ENCODE measurements at regions not wholly inside any gene's neighbourhood (a gene's known extent, or its start where the extent isn't known, plus 50 kb on each side); places are given as distances from the start of the nearest gene placed in this dataset.

- no peak for ATAC-seq
- Histone ChIP-seq H3K27ac (ENCODE audit: low read length) (no peak overlapping the region), H3K4me3 (ENCODE audit: low read depth in 2 of 2, low read length in 2 of 2) (no peak overlapping the region), H3K9me3 (ENCODE audit: control insufficient read depth, insufficient read depth, low read depth, low read length) (no peaks in the 10 kb centered on the region), H3K36me3 (ENCODE audit: control insufficient read depth, insufficient read depth, low read length) (no peaks in the 10 kb centered on the region; the same call in 1 of the 2 replicates), H3K27me3 (ENCODE audit: control insufficient read depth, insufficient read depth, low read length) (no peaks in the 10 kb centered on the region), H3K4me1 (ENCODE audit: control insufficient read depth, insufficient read depth, low read length) (no peaks in the 10 kb centered on the region)
- CTCF ChIA-PET = no interaction called here
- in situ Hi-C loops (cut with HindIII; ENCODE audit: low pct_unique_long_range_greater_than_20kb, low sequenced_read_pairs) (no loop called here), intact Hi-C loops (cut with micrococcal nuclease; ENCODE audit: unreplicated experiment) (no loop called here)
- DNase-seq (ENCODE audit: low read depth, low spot score) = no peak
- no TSS peak for BruUV-seq (replicated peaks)
- no peak for TF ChIP-seq REST (IDR thresholded peaks at IDR 0.05; ENCODE audit: insufficient read depth in 1 of 2, low read depth in 2 of 2, low read length in 1 of 2)
- POLR2A ChIA-PET = no interaction called here
These were observed 1084.5 kb downstream of the NR2F1-AS1 start for GRCh38 chr5:92496545-92496944.

- BruUV-seq (replicated peaks) = no TSS peak
- DNase-seq (ENCODE audit: low read depth, low spot score) (no peak), ATAC-seq (no peak)
- H3K4me3 ChIP-seq (ENCODE audit: low read depth in 2 of 2, low read length in 2 of 2) = no peak overlapping the region
- intact Hi-C loops (cut with micrococcal nuclease; ENCODE audit: unreplicated experiment) = no loop called here
- ChIA-PET CTCF (no interaction called here), POLR2A (no interaction called here)
- H3K9me3 ChIP-seq (ENCODE audit: control insufficient read depth, insufficient read depth, low read depth, low read length) = no peaks in the 10 kb centered on the region
- no peaks in the 10 kb centered on the region; the same call in 1 of the 2 replicates for H3K36me3 ChIP-seq (ENCODE audit: control insufficient read depth, insufficient read depth, low read length)
- H3K27me3 ChIP-seq (ENCODE audit: control insufficient read depth, insufficient read depth, low read length) = no peaks in the 10 kb centered on the region
- no peaks in the 10 kb centered on the region for H3K4me1 ChIP-seq (ENCODE audit: control insufficient read depth, insufficient read depth, low read length)
- no peak for TF ChIP-seq SIN3A (IDR thresholded peaks at IDR 0.05; ENCODE audit: borderline replicate concordance, insufficient read depth, low read depth, low read length)
- TF ChIP-seq REST (IDR thresholded peaks at IDR 0.05; ENCODE audit: insufficient read depth in 1 of 2, low read depth in 2 of 2, low read length in 1 of 2) = no peak
- no peak for TF ChIP-seq CTCF (IDR thresholded peaks at IDR 0.05)
- TF ChIP-seq POLR2AphosphoS5 (IDR thresholded peaks at IDR 0.05; ENCODE audit: low read depth, low read length) = no peak
- no peak for TF ChIP-seq TCF7L2 (IDR thresholded peaks at IDR 0.05; ENCODE audit: low read depth, low read length)
- H3K27ac ChIP-seq (ENCODE audit: low read length) = peak overlapping the region; percentile 57; the same call in 1 of the 2 replicates
- in situ Hi-C loops (cut with HindIII; ENCODE audit: low pct_unique_long_range_greater_than_20kb, low sequenced_read_pairs) = no loop called here
These were observed 1086.5 kb downstream of the NR2F1-AS1 start for GRCh38 chr5:92494508-92494907.
